Kidney epithelial cell (primary cell): ENCODE measurements at regions not wholly inside any gene's neighbourhood (a gene's known extent, or its start where the extent isn't known, plus 50 kb on each side); places are given as distances from the start of the nearest gene placed in this dataset.
A peak's percentile ranks its signal among the peaks of the same experiment; 100 is the strongest.

Experiments used
- DNase-seq: peaks from one replicate; pipeline ENCODE4 v3.0.0-alpha.2; 2010; ENCODE audit warnings: low read depth
- H3K27me3 ChIP-seq: 2 replicates; pipeline ENCODE4 v1.6.0; 2011; ENCODE audit warnings: low read length; ENCODE audit not compliant: control insufficient read depth, insufficient read depth
- H3K36me3 ChIP-seq: 2 replicates; pipeline ENCODE4 v1.5.1; 2011; ENCODE audit warnings: low read length; ENCODE audit not compliant: control insufficient read depth, insufficient read depth
- H3K4me3 ChIP-seq: 2 replicates; pipeline ENCODE4 v1.5.1; 2011; ENCODE audit warnings: low read depth, mild to moderate bottlenecking, control low read depth, low read length
- CTCF ChIP-seq: IDR thresholded peaks from 2 replicates; pipeline ENCODE4 v1.5.1; 2011; ENCODE audit warnings: mild to moderate bottlenecking, moderate library complexity, low read length, control low read depth, inconsistent platforms; ENCODE audit not compliant: insufficient read depth, poor library complexity, severe bottlenecking

- H3K27me3 ChIP-seq: no peaks in the 10 kb centered on the region
- DNase-seq: no peak
Observed at GRCh38 chr18:53994016-53994415, 230.5 kb downstream of the MBD2 start.

GRCh38 chr18:53991805-53992204 is 232.7 kb downstream of the MBD2 start:
- no peak for DNase-seq
- no peak for TF ChIP-seq CTCF

More at GRCh38 chr18:53994016-53994415, 230.5 kb downstream of the MBD2 start:
- no peak for TF ChIP-seq CTCF
- Histone ChIP-seq H3K36me3 (no peaks in the 10 kb centered on the region), H3K4me3 (no peak overlapping the region)

GRCh38 chr18:53991202-53991601 is 233.3 kb downstream of the MBD2 start:
- no peak overlapping the region for H3K4me3 ChIP-seq
- H3K36me3 ChIP-seq: no peaks in the 10 kb centered on the region
- no peak for TF ChIP-seq CTCF
- H3K27me3 ChIP-seq: no peaks in the 10 kb centered on the region
- DNase-seq: peak; percentile 37

More at GRCh38 chr18:53991805-53992204, 232.7 kb downstream of the MBD2 start:
- no peaks in the 10 kb centered on the region for H3K36me3 ChIP-seq
- H3K27me3 ChIP-seq: no peaks in the 10 kb centered on the region
- H3K4me3 ChIP-seq: no peak overlapping the region

GRCh38 chr18:53990485-53990884 is 234.0 kb downstream of the MBD2 start:
- no peaks in the 10 kb centered on the region for H3K36me3 ChIP-seq
- TF ChIP-seq CTCF: no peak
- no peak overlapping the region for H3K4me3 ChIP-seq
- no peak for DNase-seq
- H3K27me3 ChIP-seq: no peaks in the 10 kb centered on the region

GRCh38 chr18:53984021-53984420 is 240.4 kb downstream of the MBD2 start:
- no peak for TF ChIP-seq CTCF
- DNase-seq: no peak
- Histone ChIP-seq H3K27me3 (no peaks in the 10 kb centered on the region), H3K4me3 (no peak overlapping the region), H3K36me3 (no peaks in the 10 kb centered on the region)

GRCh38 chr18:53971331-53971730 is 253.1 kb downstream of the MBD2 start:
- H3K36me3 ChIP-seq: no peaks in the 10 kb centered on the region
- no peak overlapping the region for H3K4me3 ChIP-seq
- H3K27me3 ChIP-seq: no peaks in the 10 kb centered on the region
- TF ChIP-seq CTCF: no peak
- DNase-seq: no peak
